IPS-NIHi7 (cell line): ENCODE measurements at regions not wholly inside any gene's neighbourhood (a gene's known extent, or its start where the extent isn't known, plus 50 kb on each side); places are given as distances from the start of the nearest gene placed in this dataset.

Experiments used
- DNase-seq: peaks from one replicate; pipeline ENCODE4 v3.0.0; 2012; ENCODE audit warnings: mixed read lengths; ENCODE audit errors: extremely low spot score

DNA sequence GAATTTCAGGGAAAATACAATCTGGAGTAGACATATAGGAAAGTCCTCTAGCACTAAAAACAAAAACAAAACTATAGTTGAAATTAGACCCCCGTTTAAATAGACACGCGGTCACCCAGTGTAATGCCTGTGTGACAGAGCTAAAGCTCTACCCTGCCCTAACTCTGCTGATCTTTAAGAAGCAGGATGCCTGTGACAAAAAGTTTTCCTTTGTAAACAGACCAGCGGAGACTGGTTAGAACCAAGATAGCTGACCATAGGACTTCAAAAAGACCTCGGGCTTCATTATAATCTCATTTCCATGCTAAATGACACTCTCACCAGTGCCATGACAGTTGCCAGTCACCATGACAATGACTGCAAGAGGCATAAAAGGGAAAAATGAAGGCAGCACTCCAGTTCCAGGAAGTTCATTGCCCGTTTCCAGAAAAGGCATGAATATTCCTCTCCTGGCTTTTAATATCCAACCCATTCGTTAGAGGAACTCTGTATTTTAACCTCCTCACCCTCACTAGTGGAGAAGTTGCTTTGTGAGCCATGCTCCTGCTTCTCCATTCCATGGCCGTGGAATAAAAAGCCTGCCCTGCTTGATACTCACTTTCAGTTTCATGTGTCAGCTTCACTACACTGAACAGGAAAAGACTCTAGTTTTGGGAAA is 157.2 kb upstream of the COPS8 start:
- DNase-seq: no peak

DNA sequence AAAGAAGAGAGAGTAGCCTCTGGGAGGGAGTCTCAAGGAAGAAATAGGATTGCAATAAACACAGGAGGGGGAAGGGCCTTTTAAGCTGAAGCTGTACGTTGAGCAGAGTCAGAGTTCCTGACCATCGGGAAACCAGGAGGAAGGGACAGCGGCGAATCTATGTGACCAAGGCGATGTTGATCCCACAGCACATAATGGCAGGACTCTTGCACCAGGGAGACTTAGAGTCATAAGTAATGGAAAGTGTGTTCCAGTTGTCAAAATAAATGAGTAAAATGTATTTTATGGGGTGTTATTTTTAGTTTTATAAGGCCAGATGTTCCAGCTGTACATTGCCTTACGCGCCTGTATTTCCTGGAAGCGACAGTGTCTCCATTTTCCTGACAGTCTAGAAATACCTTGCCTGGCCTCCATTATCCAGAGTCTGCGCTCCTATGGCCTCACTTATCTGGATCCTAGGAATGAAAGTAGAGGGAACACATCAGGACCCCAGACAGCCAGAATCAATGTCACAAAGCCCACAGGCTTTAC is 152.8 kb upstream of the COPS8 start:
- no peak for DNase-seq

- peak; percentile 3 for DNase-seq
Measured at GRCh38 chr2:236934166-236934565, 151.5 kb upstream of the COPS8 start.

- DNase-seq: no peak
Measured at GRCh38 chr2:236934656-236935055, 151.0 kb upstream of the COPS8 start.

GRCh38 chr2:236935083-236935482 is 150.6 kb upstream of the COPS8 start:
- no peak for DNase-seq

- no peak for DNase-seq
Measured at GRCh38 chr2:236935631-236936445, 149.9 kb upstream of the COPS8 start.

- no peak for DNase-seq
Measured at GRCh38 chr2:236936446-236936940, 149.2 kb upstream of the COPS8 start.

DNA sequence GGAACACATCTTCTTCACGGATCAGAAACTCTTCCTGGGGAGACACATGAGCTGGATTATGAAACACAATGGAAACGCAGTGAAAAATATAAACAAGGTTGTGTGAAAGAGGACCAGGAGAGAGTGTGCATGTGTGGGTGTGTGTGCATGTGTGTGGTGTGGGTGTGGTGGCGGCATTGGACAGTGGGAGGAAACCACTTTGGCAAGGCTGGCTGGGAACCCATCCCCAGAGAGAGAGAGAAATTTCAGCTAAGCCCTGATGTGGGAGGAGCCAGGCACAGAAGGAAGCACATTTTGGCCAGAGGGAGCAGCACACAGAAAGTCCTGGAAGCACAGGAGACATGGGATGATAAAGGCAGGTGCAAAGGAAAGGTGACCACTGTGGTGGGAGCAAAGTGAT is 147.6 kb upstream of the COPS8 start:
- no peak for DNase-seq

- no peak for DNase-seq
Measured at GRCh38 chr2:236939271-236939670, 146.4 kb upstream of the COPS8 start.

GRCh38 chr2:236939721-236940231 is 145.9 kb upstream of the COPS8 start:
- DNase-seq: no peak

DNA sequence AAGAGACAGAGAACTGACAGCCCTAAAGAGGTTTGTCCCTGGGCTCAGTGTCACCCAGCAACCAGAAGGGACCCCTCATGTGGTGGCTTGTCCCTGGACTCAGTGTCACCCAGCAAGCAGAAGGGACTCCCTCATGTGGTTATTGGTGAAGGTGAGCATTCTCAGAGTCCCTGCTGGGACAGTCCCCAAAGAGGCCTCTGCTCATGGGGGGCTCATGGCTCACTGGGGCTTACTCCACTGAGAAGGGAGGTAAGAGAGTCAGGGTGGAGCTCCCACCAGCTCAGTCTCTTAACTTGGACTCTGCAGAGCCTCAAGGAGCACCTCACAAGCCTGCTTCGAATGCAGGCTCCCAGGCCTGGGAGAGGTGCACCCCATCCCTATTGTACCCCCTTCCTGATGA is 145.2 kb upstream of the COPS8 start:
- no peak for DNase-seq

DNA sequence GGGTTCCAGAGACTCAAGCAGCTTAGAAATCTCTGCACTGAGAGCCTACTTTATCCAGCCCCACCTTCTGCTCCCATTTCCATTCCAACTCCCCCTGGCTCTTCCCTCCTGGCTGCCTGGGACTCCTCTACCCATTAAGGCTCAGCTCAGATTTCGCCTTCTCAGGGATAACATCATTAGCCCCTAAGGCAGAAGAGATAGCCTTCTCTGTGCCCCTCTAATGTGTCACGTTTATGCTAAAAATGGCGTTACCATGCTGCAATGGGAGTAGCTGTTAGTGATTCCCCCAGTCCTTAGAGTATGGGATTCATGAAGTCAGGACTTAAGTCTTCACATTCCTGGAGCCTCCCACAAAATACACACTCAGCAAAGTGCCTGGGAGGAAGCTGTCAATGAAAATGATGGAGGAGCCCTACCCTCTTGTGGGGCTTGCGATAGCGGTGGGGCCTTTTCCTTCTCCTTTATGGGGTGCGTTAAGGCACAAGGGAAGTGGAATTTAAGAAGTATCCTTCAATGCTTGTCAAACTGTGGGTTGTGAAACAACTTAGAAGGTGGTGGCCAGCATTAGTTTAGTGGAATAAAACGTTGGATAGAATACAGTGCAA is 144.7 kb upstream of the COPS8 start:
- DNase-seq: no peak

DNA sequence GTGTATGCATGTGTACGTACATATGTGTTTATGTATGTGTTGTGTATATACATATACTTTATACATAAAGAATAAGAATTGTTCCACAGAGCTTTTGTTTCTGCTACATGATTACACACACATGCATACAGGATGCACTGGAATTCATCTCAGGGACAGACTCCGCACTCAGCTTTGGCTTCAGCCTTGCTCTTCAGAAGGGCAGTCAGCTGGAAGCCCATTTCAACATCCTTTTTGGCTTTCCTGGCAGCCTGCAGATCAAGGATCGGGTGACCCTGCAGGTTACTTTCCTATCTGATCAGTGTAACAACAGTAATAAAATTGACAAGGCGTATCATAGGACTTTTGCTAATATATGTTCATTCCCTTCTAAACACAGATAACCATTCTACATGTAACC is 144.1 kb upstream of the COPS8 start:
- no peak for DNase-seq

GRCh38 chr2:236942554-236942953 is 143.1 kb upstream of the COPS8 start:
- no peak for DNase-seq

GRCh38 chr2:236943068-236943467 is 142.6 kb upstream of the COPS8 start:
- no peak for DNase-seq

DNA sequence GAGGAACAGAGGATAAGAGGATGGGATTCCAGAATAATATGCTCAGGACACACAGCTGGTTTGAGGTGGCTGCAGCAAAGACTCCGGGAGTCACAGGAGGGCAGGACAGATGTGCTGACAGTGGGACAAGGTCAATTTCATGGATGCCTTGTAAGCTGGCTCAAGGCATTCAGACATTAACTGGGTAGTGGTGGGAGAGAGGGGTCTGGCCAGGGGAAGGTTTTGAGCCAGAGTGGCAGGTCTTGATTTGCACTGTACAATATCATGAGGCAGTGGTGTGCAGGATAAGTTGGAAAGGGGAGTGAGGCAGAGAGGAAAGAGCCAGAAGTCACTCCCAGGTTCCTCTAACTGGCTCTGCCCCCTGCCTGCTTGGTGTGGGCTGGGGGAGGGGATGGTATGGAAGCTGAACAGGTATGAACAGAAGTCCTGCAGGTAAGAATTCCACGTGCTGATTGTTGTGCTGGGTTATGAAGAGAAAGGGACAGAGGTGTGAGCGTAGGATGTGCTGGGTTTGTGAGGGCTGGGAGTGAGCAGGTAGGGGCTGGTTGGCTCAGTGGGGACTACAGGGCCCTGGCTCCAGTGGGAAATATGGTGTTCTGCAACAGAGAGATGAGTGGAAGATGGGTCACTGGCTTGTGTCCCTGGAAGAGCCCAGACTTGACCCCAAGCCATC is 141.7 kb upstream of the COPS8 start:
- DNase-seq: no peak

- no peak for DNase-seq
Measured at GRCh38 chr2:236944561-236944960, 141.1 kb upstream of the COPS8 start.

DNA sequence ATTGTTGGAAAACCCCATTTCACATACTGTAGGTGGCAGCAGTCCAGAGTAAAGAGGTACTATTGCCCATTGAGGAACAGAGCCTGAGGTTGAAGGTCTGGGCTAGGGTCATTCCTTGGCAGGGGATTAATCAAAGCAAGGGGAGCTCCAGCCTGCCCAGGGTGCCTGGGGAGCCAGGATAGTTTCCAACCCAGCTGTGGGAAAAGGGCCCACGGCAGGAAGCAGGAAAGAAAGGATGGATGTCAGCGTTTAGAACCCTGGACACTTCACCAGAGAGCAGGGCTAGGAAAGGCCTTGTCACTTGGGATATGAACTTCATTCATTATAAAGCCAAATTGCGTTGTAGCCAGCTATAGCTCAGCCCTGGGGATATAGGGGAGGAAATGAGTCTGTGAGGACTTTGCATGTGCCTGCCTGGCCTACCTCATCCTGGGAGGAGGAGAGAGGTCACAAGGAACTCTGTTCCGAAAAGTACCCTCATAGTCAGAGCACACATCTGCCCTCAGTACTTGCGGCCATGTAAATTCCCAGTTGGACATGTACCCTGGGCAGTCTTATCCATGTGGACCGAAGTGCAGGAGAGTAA is 140.2 kb upstream of the COPS8 start:
- DNase-seq: no peak

DNA sequence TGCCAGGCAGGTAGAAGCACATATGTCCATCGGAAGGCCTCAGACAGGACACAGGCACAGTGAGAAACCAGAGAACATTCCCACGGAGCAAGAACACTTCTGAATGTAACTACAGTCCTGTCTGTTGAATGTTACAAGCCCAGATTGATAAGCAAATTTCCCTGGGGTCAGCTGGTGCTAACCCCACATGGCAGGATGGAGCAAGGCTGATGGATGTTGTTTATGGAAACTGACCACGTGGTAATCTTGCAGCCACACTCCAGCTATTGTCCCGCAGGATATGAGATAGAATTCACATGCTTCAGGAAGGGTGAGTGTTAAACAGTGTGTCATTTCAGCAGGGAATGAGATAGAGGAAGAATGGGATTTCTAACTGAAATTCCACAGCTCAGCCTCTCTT is 138.8 kb upstream of the COPS8 start:
- DNase-seq: no peak

GRCh38 chr2:236947294-236947693 is 138.4 kb upstream of the COPS8 start:
- DNase-seq: no peak

GRCh38 chr2:236947896-236948295 is 137.8 kb upstream of the COPS8 start:
- DNase-seq: no peak
